ENCODE measurements at regions not wholly inside any gene's neighbourhood (a gene's known extent, or its start where the extent isn't known, plus 50 kb on each side); places are given as distances from the start of the nearest gene placed in this dataset.

DNA sequence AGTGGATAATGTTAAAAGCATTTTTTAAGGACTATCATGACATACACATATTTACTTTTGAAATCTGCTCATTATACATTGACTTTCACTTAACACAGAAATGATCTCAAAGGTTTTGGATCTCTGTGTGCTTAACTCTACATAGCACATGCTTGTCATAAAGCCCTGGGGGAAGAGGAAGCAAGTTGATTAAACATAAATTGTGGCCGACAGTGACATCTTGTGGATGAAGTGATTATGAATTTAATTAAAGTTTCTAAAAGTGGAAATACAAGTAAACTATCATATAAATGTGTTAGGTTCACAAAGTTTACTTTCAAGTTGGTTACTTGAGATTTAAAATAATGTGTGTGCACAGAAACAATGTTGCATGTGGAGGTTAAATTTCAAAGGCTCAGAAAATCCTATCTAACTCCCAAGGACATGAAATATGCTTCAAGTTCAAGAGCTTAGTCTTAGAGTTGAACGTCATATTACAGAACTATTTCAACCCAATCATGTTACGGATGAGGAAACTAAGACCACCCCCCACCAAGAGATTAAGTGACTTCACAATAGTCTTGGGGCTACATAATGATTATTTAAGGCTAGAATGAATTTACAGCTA is 1247.8 kb downstream of the GATA3 start:
- H3K9ac ChIP-seq (ENCODE audit: low read length), result no peak overlapping the region
- H3K9me2 ChIP-seq (ENCODE audit: insufficient read depth), result no peaks in the 10 kb centered on the region
- no peak overlapping the region for H3K4me2 ChIP-seq (ENCODE audit: low read length)
- H3K79me2 ChIP-seq (ENCODE audit: insufficient read depth, low read length), result no peaks in the 10 kb centered on the region
- H3K27ac ChIP-seq (ENCODE audit: low read depth, low read length), result no peak overlapping the region
- DNase-seq (ENCODE audit: low read depth, low spot score), result peak; percentile 23
- no peak overlapping the region for H2AFZ ChIP-seq (ENCODE audit: low read depth, low read length, poor library complexity, severe bottlenecking)
- RAD21 ChIA-PET (ENCODE audit: low non-redundant PET in 1 of 2, low total read pairs in 2 of 2, uncharacterized antibody in 2 of 2, unreplicated experiment in 2 of 2), result no interaction called here
- POLR2A ChIA-PET, result no interaction called here
- H3K36me3 ChIP-seq (ENCODE audit: control insufficient read depth in 1 of 2, insufficient read depth in 2 of 2, low read length in 2 of 2), result no peaks in the 10 kb centered on the region
- intact Hi-C loops (cut with micrococcal nuclease), result loop anchor here (1.0 to 10.0 kb wide), 4 partner anchors 1430 to 1777 kb away; no protein-coding TSS in a partner anchor
- H3K4me3 ChIP-seq (replicated peaks in 1 of 2; ENCODE audit: low read depth in 1 of 2, low read length in 2 of 2), result no peak overlapping the region
- H4K20me1 ChIP-seq (ENCODE audit: insufficient read depth), result no peaks in the 10 kb centered on the region
- H3K4me1 ChIP-seq (ENCODE audit: control insufficient read depth in 1 of 2, insufficient read depth in 2 of 2, low read length in 2 of 2), result no peaks in the 10 kb centered on the region
- CTCF ChIA-PET, result interaction anchor here (0.5 to 1.6 kb wide), 3 partner anchors 1430 to 1781 kb away, joined by 4 to 8 read pairs (median 4); no protein-coding TSS in a partner anchor
- no TSS peak for BruUV-seq (replicated peaks)
- no peaks in the 10 kb centered on the region for H3K9me3 ChIP-seq (ENCODE audit: control insufficient read depth in 1 of 2, insufficient read depth in 1 of 2, low read depth in 1 of 2, low read length in 2 of 2)
- ATAC-seq, result 0 out of 2 replicates have a peak, but pooled peaks have one; percentile 40
- H3K27me3 ChIP-seq (ENCODE audit: insufficient read depth, low read length), result no peaks in the 10 kb centered on the region
- TF ChIP-seq, protein P1, sequence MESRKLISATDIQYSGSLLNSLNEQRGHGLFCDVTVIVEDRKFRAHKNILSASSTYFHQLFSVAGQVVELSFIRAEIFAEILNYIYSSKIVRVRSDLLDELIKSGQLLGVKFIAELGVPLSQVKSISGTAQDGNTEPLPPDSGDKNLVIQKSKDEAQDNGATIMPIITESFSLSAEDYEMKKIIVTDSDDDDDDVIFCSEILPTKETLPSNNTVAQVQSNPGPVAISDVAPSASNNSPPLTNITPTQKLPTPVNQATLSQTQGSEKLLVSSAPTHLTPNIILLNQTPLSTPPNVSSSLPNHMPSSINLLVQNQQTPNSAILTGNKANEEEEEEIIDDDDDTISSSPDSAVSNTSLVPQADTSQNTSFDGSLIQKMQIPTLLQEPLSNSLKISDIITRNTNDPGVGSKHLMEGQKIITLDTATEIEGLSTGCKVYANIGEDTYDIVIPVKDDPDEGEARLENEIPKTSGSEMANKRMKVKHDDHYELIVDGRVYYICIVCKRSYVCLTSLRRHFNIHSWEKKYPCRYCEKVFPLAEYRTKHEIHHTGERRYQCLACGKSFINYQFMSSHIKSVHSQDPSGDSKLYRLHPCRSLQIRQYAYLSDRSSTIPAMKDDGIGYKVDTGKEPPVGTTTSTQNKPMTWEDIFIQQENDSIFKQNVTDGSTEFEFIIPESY (IDR thresholded peaks at IDR 0.05; ENCODE audit: extremely low read depth, insufficient replicate concordance, low read length), result no peak
- TF ChIP-seq, protein P2, sequence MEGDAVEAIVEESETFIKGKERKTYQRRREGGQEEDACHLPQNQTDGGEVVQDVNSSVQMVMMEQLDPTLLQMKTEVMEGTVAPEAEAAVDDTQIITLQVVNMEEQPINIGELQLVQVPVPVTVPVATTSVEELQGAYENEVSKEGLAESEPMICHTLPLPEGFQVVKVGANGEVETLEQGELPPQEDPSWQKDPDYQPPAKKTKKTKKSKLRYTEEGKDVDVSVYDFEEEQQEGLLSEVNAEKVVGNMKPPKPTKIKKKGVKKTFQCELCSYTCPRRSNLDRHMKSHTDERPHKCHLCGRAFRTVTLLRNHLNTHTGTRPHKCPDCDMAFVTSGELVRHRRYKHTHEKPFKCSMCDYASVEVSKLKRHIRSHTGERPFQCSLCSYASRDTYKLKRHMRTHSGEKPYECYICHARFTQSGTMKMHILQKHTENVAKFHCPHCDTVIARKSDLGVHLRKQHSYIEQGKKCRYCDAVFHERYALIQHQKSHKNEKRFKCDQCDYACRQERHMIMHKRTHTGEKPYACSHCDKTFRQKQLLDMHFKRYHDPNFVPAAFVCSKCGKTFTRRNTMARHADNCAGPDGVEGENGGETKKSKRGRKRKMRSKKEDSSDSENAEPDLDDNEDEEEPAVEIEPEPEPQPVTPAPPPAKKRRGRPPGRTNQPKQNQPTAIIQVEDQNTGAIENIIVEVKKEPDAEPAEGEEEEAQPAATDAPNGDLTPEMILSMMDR (IDR thresholded peaks at IDR 0.05 in 2 of 3, conservative IDR thresholded peaks at IDR 0.05 in 1 of 3; ENCODE audit: borderline replicate concordance in 1 of 3, insufficient read depth in 1 of 3, low read depth in 2 of 3, low read length in 2 of 3), result peak in 2 of 3 experiments; percentile 26 to 48; a peak in 3 of 6 replicates
- TF ChIP-seq FOSL1 (IDR thresholded peaks at IDR 0.05; ENCODE audit: low read depth) (no peak), YY1 (IDR thresholded peaks at IDR 0.05; ENCODE audit: extremely low read depth, insufficient replicate concordance, low read depth, low read length) (no peak), ZFX (IDR thresholded peaks at IDR 0.05) (no peak), SIN3A (IDR thresholded peaks at IDR 0.05; ENCODE audit: low read depth) (no peak), RAD21 (IDR thresholded peaks at IDR 0.05; ENCODE audit: low read depth) (peak; percentile 52), SRF (IDR thresholded peaks at IDR 0.05; ENCODE audit: low read depth) (no peak), CEBPB (IDR thresholded peaks at IDR 0.05; ENCODE audit: low read depth) (no peak)

All from HCT116 (cell line).